CMK (cell line): ENCODE measurements at regions not wholly inside any gene's neighbourhood (a gene's known extent, or its start where the extent isn't known, plus 50 kb on each side); places are given as distances from the start of the nearest gene placed in this dataset.
"Not testable (repeated sequence)": the region's sequence is repeated elsewhere in the genome, so short reads cannot be mapped to it uniquely, and the experiment has no call there.

Experiments
- DNase-seq: peaks from one replicate; pipeline ENCODE4 v3.0.0-alpha.2; 2010; ENCODE audit warnings: low read depth

DNA sequence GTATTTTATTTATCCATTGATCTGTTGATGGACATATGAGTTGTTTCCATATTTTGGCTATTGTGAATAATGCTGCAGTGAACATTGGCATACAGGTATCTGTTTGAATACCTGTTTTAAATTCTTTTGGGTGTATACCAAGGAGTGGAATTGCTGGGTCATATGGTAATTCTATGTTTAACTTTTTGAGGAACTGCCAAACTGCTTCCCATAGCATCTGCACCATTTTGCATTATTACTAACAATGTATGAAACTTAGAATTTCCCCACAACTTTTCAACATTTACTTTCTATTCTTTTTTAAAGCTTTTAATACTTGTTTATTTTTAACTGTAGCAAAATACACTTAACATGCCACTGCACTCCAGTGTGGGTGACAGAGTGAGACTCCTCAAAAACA is 57.0 kb upstream of the MSN start:
- DNase-seq: no peak

DNA sequence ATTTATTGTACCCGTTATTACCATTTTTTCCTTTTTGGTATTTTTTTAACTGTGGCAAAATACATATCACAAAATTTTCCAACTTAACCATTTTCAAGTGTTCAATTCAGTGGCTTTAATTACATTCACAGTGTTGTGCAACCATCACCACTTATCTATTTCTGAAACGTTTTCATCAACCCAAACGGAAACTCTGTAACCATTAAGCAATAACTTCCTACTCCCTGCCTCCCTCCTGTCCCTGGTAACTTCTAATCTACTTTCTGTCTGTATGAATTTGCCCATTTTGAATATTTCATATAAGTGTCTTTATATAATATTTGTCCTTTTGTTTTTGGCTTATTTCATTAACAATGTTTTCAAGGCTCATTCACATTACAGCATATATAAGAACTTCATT is 57.4 kb upstream of the MSN start:
- DNase-seq: no peak

DNA sequence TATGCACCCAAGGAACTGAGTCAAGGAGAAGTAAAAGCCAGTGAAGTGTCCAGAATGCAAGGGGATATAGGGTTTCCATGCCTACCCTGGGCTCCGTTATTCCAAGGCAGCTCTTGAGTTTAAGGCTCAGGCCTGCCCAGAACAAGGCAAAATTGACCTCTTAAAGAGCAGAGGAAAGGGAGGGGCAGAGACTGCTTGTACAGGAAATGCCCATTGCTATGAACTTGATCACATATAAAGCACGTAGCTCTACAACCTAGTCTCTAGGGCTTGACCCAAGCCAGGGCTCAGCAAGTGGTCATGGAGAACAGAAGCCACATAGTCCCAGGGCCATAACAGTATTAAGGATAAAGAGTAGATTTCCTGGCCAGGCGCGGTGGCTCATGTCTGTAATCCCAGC is 58.2 kb upstream of the MSN start:
- DNase-seq: no peak

DNA sequence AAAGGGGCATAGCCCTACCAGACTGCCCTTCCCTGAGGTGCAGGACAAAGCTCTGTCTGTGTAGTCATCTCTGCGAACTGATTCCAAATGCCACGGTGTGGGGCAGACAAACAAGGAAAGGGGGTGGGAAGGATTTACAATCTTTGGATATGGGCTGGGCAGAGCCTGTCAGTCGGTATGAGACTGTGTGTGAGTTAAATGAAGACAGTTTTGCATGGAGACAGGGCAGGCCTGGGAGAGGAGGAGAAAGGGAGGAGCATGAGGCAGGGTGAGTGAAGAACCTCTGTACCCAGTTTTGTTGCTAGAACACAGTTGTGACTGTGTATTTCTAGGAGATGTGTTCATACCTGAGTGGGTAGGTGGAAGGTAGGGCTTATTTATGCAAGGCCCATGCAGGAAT is 59.4 kb upstream of the MSN start:
- DNase-seq: no peak

DNA sequence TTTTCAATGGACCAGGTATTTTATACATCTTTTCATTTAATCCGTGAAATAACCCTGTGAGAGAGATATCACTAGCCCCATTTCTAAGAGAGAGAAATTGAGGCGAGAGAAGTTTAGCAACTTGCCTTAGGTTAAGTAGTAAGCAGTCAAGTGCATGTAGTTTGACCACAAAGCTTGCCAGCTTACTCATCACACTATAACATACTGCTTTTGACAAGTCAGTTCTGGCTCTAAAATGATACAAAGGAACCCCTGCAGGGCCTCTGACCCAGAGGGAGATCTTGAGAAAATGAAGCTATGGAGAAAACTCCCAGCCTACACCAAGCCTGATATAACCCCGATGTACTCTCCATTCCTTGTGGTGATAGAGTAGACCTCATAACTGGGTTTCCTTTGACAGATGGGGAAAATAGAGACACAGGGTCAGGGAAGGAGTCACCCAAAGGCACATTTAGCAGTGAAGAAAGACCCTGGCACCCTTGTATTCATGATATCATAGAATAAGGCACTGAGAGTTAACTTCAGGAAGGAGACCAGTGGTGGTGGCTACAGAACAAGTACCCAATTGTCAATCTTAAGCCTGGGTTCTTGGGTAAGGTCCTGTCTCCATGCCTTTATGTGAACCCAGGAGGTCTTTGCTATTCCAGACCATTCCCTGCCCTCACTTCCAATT is 60.2 kb upstream of the MSN start:
- no peak for DNase-seq

DNA sequence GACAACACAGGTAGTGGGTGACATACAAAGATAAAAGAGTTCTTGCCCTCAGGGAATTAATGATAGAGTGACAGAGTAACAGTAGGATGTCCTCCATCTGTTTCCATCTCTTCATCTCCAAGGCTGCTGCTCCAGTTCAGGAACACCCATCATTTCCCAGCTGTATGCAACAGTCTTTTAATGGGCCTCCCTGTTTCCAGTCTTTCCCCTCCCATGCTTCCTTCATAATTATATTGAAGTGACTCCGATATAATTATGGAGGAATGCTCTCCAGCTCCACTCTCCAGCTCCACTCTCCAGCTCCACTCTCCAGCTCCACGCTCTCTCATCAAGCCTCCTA is 65.3 kb upstream of the MSN start:
- no peak for DNase-seq

DNA sequence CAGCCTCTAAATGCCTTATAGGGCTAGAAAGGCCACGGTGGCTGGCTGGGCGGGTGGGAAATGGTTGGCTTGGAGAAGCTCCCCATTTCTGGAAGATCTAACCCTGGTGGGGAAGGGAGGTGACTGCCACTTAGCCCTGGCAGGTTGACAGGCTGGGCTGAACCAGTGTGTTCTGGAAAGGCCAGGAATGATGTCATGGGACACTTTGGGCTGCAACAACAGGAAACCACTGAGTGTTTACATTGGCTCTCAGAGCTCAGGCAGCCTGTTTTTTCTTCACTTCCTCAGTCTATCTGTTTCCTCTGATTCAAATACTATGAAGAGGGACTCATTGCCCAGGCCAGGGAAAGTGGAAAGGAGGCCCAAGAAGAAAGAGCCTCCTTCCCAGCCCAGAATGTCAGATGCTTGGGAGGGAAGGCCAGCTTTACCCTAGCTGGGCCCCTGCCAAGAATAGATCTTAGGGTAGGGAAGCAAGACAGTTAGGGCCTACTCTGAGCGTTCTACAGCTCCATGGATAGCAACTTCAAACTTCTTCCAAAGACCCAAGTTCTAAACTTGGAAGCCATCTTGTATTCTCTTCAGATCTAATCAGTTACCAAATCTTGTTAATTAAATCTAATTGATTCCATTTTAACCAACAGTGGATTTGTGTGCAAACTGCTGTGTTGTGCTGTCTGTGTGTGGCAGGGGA is 65.8 kb upstream of the MSN start:
- no peak for DNase-seq

DNA sequence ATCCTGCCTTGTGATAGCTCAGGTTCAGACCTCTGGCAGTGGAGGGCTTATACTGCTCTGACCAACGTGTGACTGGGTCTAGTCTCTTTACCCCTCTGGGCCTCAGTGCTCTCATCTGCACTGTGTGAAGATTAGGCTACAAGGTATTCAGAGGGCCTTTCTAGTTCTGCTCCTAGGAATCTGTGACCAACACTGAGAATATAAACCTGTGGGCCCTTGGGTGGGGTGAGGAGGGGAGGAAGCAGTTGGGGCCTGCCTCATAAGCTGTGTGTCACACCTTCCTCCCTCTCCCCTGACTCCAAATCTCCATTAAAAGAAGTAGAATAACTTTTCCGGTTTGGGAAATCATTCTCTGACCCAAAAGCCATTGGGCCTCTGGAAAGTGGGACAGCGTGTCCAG is 66.3 kb upstream of the MSN start:
- no peak for DNase-seq

DNA sequence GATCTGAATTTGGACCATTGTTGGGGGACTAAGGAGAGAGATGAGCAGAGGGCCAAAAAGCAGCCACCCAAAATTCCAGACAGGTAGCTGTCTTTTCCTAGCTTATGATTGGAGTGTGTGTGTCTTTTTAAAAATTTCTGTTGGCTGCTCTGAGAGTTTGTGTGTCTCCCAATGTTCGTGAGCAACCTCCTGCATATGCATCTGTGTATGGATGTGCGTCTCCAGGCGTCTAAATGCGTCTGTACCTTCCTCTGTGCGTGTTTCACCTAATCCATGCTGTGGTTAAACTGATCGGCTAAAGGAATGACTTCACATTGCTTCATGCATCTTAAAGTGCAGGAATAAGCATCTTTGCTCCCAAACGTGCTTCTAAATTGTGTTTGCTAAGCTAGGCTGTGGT is 65.5 kb upstream of the LAS1L start:
- no peak for DNase-seq

DNA sequence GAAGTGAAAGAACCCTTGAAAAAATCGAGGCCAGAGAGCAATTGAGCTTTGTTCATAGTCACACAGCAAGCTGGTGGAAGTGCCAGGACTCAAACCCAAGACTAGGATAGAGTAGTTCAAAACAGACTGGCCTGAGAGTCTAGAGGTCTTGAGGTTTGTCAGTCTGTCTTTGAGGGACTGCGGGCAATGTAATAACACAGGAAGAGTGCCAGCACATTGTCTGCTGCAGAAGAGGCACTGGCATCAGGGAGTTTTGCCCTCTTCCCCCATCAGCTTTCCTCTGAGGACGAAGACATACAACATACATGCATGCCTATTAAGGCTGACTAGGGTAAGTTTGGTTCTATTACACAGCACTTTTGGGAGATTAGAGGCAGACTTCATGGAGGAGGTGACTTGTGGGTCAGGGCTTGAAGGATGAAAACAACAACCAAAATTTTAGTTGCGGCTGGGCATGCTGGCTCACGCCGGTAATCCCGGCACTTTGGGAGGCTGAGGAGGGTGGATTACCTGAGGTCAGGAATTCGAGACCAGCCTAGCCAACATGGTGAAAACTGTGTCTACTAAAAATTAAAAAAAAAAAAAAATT is 64.1 kb upstream of the LAS1L start:
- no peak for DNase-seq

DNA sequence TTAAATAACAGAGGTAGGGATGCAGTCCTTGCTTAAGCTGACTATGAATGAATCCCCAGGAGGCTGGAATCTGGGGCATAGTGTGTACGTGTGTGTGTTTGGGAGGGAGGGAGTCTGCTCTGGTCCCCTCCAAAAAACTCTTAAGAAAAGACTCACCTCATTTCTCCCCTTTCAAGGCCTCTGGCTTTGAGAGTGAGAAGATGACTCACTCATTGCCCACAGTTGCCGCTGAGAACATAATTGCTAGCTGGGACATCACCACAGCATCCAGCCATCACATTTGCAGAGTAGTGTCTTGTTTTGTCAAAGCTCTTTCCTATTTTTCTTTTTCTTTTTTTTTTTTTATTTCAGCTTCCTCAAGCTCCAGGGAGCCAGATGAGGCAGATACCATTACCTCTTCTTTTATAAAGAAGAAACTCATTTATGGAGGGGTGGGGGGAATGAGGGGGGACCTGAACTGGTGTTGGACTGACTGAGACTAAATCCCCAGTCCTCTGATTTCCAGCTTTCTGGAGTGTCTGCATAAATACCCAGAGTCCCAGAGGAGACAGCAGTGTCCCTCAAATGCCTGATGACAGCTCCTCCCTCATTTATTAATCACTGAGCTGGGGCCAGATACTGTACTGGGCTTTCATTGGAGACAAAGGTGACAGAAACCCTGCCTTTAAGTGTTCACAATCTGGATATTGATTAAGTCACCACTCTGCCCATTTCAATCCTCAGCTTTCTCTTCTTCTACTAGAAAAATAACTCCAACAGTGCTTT is 61.9 kb upstream of the LAS1L start:
- no peak for DNase-seq

DNA sequence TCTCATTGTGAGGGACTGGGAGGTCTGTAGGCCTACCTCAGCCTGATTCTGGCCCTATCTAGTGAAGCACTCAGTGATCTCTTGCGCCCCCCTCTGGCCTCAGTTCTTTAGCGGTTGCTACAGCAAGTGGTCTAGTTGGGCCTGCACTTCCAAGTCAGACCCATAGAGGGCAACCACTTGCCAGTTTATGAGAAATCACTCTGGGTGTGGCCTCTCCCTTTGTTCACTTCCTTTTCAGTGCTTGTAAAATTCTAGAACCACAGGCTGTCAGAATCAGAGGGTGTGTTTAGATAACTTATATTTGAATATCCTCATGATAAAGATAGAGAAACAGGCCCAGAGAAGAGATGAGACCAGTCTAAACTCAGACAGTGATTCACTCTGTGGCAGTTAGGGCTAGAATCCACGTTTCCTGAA is 60.9 kb upstream of the LAS1L start:
- peak; percentile 89 for DNase-seq

DNA sequence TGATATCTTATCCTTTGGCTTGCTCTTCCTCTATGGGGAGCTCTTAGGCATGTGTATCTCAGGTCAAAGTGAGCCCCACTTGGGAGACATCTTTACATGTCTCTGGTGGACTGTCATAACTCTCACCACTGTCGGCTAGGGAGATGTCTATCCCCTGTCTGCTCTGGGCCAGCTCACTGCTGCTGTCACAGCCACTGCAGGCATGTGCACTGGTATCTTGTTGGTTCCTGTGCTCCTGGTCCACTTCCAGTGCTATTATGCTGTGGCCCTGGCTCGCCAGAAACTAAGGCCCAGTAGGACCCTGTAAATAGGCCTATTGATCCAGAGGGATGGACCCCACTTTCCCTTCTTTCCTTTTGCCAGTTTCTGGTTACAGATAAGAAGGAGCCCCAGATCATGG is 56.6 kb upstream of the LAS1L start:
- DNase-seq: no peak

DNA sequence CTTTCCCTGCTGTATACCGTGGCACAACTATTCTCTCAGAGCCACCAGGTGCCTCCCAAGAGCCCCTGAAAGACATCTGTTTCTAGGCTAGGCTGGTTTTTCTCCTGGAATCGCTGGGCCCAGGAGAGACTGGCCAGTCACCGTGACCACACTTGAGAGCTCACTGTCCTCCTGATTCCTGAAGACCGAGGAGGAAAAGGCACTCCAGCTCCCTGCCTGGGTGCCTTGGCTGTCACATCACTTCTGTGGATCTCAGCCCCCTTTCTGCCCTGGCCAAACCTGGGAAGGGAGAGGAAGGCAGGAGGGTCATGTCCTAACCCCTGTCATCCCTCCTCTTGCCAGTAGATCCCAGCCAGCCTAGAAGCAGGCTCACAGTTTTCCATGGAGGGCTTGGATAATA is 54.7 kb upstream of the LAS1L start:
- DNase-seq: no peak

DNA sequence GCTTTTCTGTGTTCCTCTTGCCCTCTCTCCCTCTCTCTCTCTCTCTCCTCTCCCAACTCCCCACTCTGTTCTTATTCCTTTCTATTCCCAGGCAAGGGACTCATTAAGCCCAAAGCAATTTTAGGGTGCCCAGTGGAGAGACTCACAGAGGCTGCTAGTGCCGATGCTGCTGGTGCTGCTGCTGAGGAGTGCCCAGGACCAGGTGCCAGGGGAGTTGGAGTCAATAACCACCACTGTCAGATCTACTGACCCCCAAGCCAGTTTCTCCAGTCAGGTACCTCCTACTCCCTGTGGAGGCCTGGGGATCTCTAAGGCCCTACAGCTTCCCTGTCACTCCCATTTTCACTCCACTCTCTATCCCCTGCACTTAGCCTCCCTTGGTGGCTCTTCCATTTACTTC is 54.2 kb upstream of the LAS1L start:
- no peak for DNase-seq

DNA sequence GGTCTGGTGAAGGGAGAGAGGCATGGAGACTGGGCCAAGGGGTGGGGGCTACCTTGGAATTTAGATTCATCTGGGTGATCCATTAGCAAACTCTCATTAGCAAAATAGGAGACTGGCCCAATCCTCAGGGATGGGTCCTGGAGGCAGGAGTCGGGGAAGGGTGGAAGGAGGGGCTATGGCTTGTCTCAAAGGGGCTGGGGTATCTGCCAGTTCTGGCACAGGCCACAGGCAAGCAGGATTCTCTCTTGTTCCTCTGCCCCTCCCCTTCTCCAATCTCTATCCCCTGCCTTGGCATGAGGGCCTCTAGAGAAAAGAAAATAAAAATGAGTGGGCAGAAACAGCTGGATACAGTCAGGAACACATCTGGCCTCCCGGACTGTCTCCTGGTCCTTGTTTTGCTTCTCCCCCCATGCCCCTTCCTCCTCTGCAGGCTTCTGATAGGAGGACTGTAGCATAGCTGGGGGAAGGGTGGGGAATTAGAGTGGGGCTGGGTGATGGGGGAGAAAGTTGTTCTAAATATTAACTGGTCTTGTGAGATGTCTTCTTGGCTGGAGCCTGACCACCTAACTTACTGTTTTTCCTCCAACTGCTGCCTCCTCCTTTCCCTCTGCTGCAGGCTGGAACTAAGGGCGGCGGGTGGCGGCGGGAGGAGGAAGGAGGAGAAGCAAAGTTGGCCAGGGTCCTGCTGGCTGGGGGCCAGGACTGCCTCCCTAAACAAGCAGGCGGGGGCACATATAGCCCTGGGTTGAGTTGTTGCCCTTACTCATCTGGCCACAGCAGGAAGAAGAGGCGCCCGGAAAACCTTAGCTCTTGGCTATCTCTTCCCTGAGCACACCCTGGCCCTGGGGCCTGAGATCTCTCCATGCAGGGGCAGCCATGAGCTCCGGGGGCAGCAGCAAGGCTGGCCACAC is 53.3 kb upstream of the LAS1L start:
- DNase-seq: peak; percentile 72

DNA sequence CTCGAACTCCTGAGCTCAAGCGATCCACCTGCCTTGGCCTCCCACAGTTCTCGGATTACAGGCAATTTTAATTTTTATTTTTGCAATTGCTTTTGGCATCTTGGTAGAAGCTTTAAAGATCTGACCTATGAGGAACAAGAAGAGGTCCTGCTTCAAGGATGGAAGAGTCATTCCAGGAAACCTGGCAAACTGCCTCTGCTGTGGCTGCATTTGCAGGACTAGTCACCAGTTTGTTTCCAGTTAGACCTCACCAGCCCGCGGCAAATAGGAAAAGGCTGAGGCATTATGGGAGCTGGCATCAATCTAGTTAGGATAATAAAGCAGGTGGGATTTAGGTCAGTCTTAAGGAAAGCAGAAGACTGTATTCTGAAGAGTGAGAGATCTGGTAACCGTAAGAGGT is 51.9 kb upstream of the LAS1L start:
- no peak for DNase-seq

DNA sequence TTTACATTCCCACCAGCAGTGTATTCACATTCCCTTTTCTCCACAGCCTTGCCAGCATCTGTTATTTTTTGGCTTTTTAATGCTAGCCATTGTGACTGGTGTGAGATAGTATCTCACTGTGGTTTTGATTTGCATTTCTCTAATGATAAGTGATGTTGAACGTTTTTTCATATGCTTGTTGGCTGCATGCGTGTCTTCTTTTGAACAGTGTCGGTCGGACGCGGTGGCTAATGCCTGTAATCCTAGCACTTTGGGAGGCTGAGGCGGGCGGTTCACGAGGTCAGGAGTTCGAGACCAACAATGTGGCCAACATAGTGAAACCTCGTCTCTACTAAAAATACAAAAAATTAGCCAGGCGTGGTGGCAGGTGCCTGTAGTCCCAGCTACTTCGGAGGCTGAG is 50.6 kb upstream of the LAS1L start:
- not testable (repeated sequence) for DNase-seq
